MM.1S (cell line): ENCODE measurements at regions not wholly inside any gene's neighbourhood (a gene's known extent, or its start where the extent isn't known, plus 50 kb on each side); places are given as distances from the start of the nearest gene placed in this dataset.

Source experiments
- EZH2 ChIP-seq: fragments of 300-600 bp; sonication (generic); optimal IDR thresholded peaks from 2 replicates; pipeline ENCODE3; 2017; ENCODE audit warnings: low read depth, mild to moderate bottlenecking, antibody characterized with exemption, low read length, mixed read lengths
- TF ChIP-seq, protein P1 (sequence below): fragments of 300-600 bp; sonication (generic); IDR thresholded peaks from 2 replicates; pipeline ENCODE4 v1.5.1; 2016; ENCODE audit warnings: antibody characterized with exemption, low read length, mixed read lengths

DNA sequence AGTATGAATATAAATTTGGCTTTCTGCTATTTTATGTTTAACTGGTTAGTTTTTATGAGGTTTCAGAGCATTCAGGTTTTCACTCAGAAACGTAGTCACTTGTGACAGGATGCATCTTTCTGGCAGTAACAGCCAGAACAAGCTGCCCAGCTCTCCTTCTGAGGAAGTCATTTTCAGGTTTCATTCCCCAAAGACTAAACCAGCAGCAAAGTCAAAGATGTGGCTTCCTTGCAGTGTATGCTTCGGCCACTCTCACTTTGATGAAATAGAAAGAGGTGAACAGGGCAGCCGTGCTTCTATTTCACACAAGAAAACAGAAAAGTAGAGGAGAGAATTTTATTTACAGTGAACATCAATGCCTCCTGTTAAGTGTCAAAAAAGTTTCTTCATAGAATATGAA is 469.1 kb downstream of the BTBD3 start:
- TF ChIP-seq, protein P1, sequence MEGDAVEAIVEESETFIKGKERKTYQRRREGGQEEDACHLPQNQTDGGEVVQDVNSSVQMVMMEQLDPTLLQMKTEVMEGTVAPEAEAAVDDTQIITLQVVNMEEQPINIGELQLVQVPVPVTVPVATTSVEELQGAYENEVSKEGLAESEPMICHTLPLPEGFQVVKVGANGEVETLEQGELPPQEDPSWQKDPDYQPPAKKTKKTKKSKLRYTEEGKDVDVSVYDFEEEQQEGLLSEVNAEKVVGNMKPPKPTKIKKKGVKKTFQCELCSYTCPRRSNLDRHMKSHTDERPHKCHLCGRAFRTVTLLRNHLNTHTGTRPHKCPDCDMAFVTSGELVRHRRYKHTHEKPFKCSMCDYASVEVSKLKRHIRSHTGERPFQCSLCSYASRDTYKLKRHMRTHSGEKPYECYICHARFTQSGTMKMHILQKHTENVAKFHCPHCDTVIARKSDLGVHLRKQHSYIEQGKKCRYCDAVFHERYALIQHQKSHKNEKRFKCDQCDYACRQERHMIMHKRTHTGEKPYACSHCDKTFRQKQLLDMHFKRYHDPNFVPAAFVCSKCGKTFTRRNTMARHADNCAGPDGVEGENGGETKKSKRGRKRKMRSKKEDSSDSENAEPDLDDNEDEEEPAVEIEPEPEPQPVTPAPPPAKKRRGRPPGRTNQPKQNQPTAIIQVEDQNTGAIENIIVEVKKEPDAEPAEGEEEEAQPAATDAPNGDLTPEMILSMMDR = no peak
- no peak for TF ChIP-seq EZH2
